Fibroblast of mammary gland (primary cell): ENCODE measurements at regions not wholly inside any gene's neighbourhood (a gene's known extent, or its start where the extent isn't known, plus 50 kb on each side); places are given as distances from the start of the nearest gene placed in this dataset.

Source experiments
- DNase-seq: peaks from one replicate; pipeline ENCODE4 v3.0.0-alpha.2; 2010; ENCODE audit warnings: low read depth
- H3K4me3 ChIP-seq: 2 replicates; pipeline ENCODE4 v1.5.1; 2011; ENCODE audit warnings: low read depth, mild to moderate bottlenecking, low read length, moderate library complexity; ENCODE audit not compliant: control insufficient read depth
- CTCF ChIP-seq: conservative IDR thresholded peaks from 2 replicates; pipeline ENCODE4 v1.5.1; 2011; ENCODE audit warnings: low read depth, low read length, inconsistent platforms; ENCODE audit not compliant: control insufficient read depth, insufficient read depth

- DNase-seq: no peak
- TF ChIP-seq CTCF: no peak
- H3K4me3 ChIP-seq: no peak overlapping the region
These were observed 845.5 kb downstream of the TLE4 start for GRCh38 chr9:80417211-80417773.

- H3K4me3 ChIP-seq: no peak overlapping the region
- no peak for TF ChIP-seq CTCF
- peak; percentile 34 for DNase-seq
These were observed 838.3 kb downstream of the TLE4 start for GRCh38 chr9:80410106-80410505.

- no peak for DNase-seq
- H3K4me3 ChIP-seq: no peak overlapping the region
- TF ChIP-seq CTCF: no peak
These were observed 835.5 kb downstream of the TLE4 start for GRCh38 chr9:80407220-80407619.

- TF ChIP-seq CTCF: no peak
- no peak for DNase-seq
- H3K4me3 ChIP-seq: no peak overlapping the region
These were observed 829.5 kb downstream of the TLE4 start for GRCh38 chr9:80401243-80401642.

GRCh38 chr9:80400624-80401230, 829.0 kb downstream of the TLE4 start:
- H3K4me3 ChIP-seq: no peak overlapping the region
- no peak for TF ChIP-seq CTCF

GRCh38 chr9:80399606-80400005, 827.8 kb downstream of the TLE4 start:
- no peak for DNase-seq
- no peak overlapping the region for H3K4me3 ChIP-seq
- no peak for TF ChIP-seq CTCF

More at GRCh38 chr9:80400624-80401230, 829.0 kb downstream of the TLE4 start:
- DNase-seq: no peak
